ENCODE measurements at regions not wholly inside any gene's neighbourhood (a gene's known extent, or its start where the extent isn't known, plus 50 kb on each side); places are given as distances from the start of the nearest gene placed in this dataset.

GRCh38 chr14:58850011-58850410 lies 212.2 kb downstream of the DACT1 start:
- Histone ChIP-seq H3K9me3 (replicated peaks) (no peaks in the 10 kb centered on the region), H3K36me3 (no peaks in the 10 kb centered on the region), H3K4me1 (replicated peaks) (no peaks in the 10 kb centered on the region), H3K27me3 (replicated peaks) (no peaks in the 10 kb centered on the region), H3K27ac (no peak overlapping the region), H3K4me3 (no peak overlapping the region)
- no peak for DNase-seq (ENCODE audit: low read depth in 1 of 2, low spot score in 2 of 2)

- no peak for DNase-seq (ENCODE audit: low read depth in 1 of 2, low spot score in 2 of 2)
- Histone ChIP-seq H3K4me1 (replicated peaks) (no peaks in the 10 kb centered on the region), H3K9me3 (replicated peaks) (no peaks in the 10 kb centered on the region), H3K4me3 (no peak overlapping the region), H3K27me3 (replicated peaks) (no peaks in the 10 kb centered on the region), H3K36me3 (no peaks in the 10 kb centered on the region), H3K27ac (no peak overlapping the region)
Measured at GRCh38 chr14:58861586-58861985, 223.8 kb downstream of the DACT1 start.

GRCh38 chr14:58862416-58863160 lies 224.8 kb downstream of the DACT1 start:
- Histone ChIP-seq H3K27me3 (replicated peaks) (no peaks in the 10 kb centered on the region), H3K36me3 (no peaks in the 10 kb centered on the region), H3K9me3 (replicated peaks) (no peaks in the 10 kb centered on the region), H3K27ac (no peak overlapping the region), H3K4me3 (no peak overlapping the region), H3K4me1 (replicated peaks) (no peaks in the 10 kb centered on the region)
- no peak for DNase-seq (ENCODE audit: low read depth in 1 of 2, low spot score in 2 of 2)

- DNase-seq (ENCODE audit: low read depth in 1 of 2, low spot score in 2 of 2): no peak
- no peaks in the 10 kb centered on the region for H3K27me3 ChIP-seq (replicated peaks)
- H3K4me1 ChIP-seq (replicated peaks): no peaks in the 10 kb centered on the region
- no peak overlapping the region for H3K27ac ChIP-seq
- H3K4me3 ChIP-seq: no peak overlapping the region
- H3K9me3 ChIP-seq (replicated peaks): no peaks in the 10 kb centered on the region
- H3K36me3 ChIP-seq: no peaks in the 10 kb centered on the region
Measured at GRCh38 chr14:58863661-58864345, 226.0 kb downstream of the DACT1 start.

GRCh38 chr14:58864751-58865513 lies 227.2 kb downstream of the DACT1 start:
- no peak for DNase-seq (ENCODE audit: low read depth in 1 of 2, low spot score in 2 of 2)

GRCh38 chr14:58865514-58866281 lies 227.9 kb downstream of the DACT1 start:
- Histone ChIP-seq H3K27me3 (replicated peaks) (no peaks in the 10 kb centered on the region), H3K4me1 (replicated peaks) (no peaks in the 10 kb centered on the region), H3K9me3 (replicated peaks) (no peaks in the 10 kb centered on the region), H3K36me3 (no peaks in the 10 kb centered on the region), H3K27ac (no peak overlapping the region), H3K4me3 (no peak overlapping the region)
- DNase-seq (ENCODE audit: low read depth in 1 of 2, low spot score in 2 of 2): no peak

More at GRCh38 chr14:58864751-58865513, 227.2 kb downstream of the DACT1 start:
- Histone ChIP-seq H3K36me3 (no peaks in the 10 kb centered on the region), H3K4me3 (no peak overlapping the region), H3K27me3 (replicated peaks) (no peaks in the 10 kb centered on the region), H3K4me1 (replicated peaks) (no peaks in the 10 kb centered on the region), H3K9me3 (replicated peaks) (no peaks in the 10 kb centered on the region), H3K27ac (no peak overlapping the region)

- Histone ChIP-seq H3K27ac (no peak overlapping the region), H3K36me3 (no peaks in the 10 kb centered on the region), H3K9me3 (replicated peaks) (no peaks in the 10 kb centered on the region), H3K4me1 (replicated peaks) (no peaks in the 10 kb centered on the region), H3K4me3 (no peak overlapping the region), H3K27me3 (replicated peaks) (no peaks in the 10 kb centered on the region)
- DNase-seq (ENCODE audit: low read depth in 1 of 2, low spot score in 2 of 2): no peak
Measured at GRCh38 chr14:58866391-58866790, 228.6 kb downstream of the DACT1 start.

GRCh38 chr14:58870961-58871360 lies 233.2 kb downstream of the DACT1 start:
- Histone ChIP-seq H3K27ac (no peak overlapping the region), H3K9me3 (replicated peaks) (no peaks in the 10 kb centered on the region), H3K36me3 (no peaks in the 10 kb centered on the region), H3K4me1 (replicated peaks) (no peaks in the 10 kb centered on the region), H3K4me3 (no peak overlapping the region), H3K27me3 (replicated peaks) (no peaks in the 10 kb centered on the region)
- no peak for DNase-seq (ENCODE audit: low read depth in 1 of 2, low spot score in 2 of 2)

- Histone ChIP-seq H3K27me3 (replicated peaks) (no peaks in the 10 kb centered on the region), H3K9me3 (replicated peaks) (no peaks in the 10 kb centered on the region), H3K4me1 (replicated peaks) (no peaks in the 10 kb centered on the region), H3K4me3 (no peak overlapping the region), H3K36me3 (no peaks in the 10 kb centered on the region), H3K27ac (no peak overlapping the region)
- DNase-seq (ENCODE audit: low read depth in 1 of 2, low spot score in 2 of 2): no peak
Measured at GRCh38 chr14:58871573-58871972, 233.8 kb downstream of the DACT1 start.

- no peaks in the 10 kb centered on the region for H3K36me3 ChIP-seq
- H3K9me3 ChIP-seq (replicated peaks): no peaks in the 10 kb centered on the region
- no peak overlapping the region for H3K27ac ChIP-seq
- H3K4me3 ChIP-seq: no peak overlapping the region
- no peak for DNase-seq (ENCODE audit: low read depth in 1 of 2, low spot score in 2 of 2)
- no peaks in the 10 kb centered on the region for H3K27me3 ChIP-seq (replicated peaks)
- no peaks in the 10 kb centered on the region for H3K4me1 ChIP-seq (replicated peaks)
Measured at GRCh38 chr14:58872061-58872460, 234.3 kb downstream of the DACT1 start.

GRCh38 chr14:58873228-58873953 lies 235.6 kb downstream of the DACT1 start:
- Histone ChIP-seq H3K36me3 (no peaks in the 10 kb centered on the region), H3K27ac (no peak overlapping the region), H3K4me1 (replicated peaks) (no peaks in the 10 kb centered on the region), H3K9me3 (replicated peaks) (no peaks in the 10 kb centered on the region), H3K4me3 (no peak overlapping the region), H3K27me3 (replicated peaks) (no peaks in the 10 kb centered on the region)
- no peak for DNase-seq (ENCODE audit: low read depth in 1 of 2, low spot score in 2 of 2)

GRCh38 chr14:58875613-58876012 lies 237.9 kb downstream of the DACT1 start:
- Histone ChIP-seq H3K9me3 (replicated peaks) (no peaks in the 10 kb centered on the region), H3K27me3 (replicated peaks) (no peaks in the 10 kb centered on the region), H3K4me1 (replicated peaks) (no peaks in the 10 kb centered on the region), H3K4me3 (no peak overlapping the region), H3K36me3 (no peaks in the 10 kb centered on the region), H3K27ac (no peak overlapping the region)
- DNase-seq (ENCODE audit: low read depth in 1 of 2, low spot score in 2 of 2): no peak

GRCh38 chr14:58876608-58877007 lies 238.8 kb downstream of the DACT1 start:
- Histone ChIP-seq H3K36me3 (no peaks in the 10 kb centered on the region), H3K4me1 (replicated peaks) (no peaks in the 10 kb centered on the region), H3K27me3 (replicated peaks) (no peaks in the 10 kb centered on the region), H3K27ac (no peak overlapping the region), H3K4me3 (no peak overlapping the region), H3K9me3 (replicated peaks) (no peaks in the 10 kb centered on the region)
- DNase-seq (ENCODE audit: low read depth in 1 of 2, low spot score in 2 of 2): no peak
